SK-N-MC (cell line): ENCODE measurements at regions not wholly inside any gene's neighbourhood (a gene's known extent, or its start where the extent isn't known, plus 50 kb on each side); places are given as distances from the start of the nearest gene placed in this dataset.

ENCODE experiments used
- EZH2 ChIP-seq: fragments of 200-600 bp; sonication (generic); IDR thresholded peaks from one replicate; pipeline ENCODE4 v1.6.1; 2017; ENCODE audit warnings: antibody characterized with exemption
- POLR2AphosphoS5 ChIP-seq: IDR thresholded peaks from 2 replicates; pipeline ENCODE4 v1.6.1; 2012; ENCODE audit warnings: mild to moderate bottlenecking, low read depth, low read length, borderline replicate concordance

DNA sequence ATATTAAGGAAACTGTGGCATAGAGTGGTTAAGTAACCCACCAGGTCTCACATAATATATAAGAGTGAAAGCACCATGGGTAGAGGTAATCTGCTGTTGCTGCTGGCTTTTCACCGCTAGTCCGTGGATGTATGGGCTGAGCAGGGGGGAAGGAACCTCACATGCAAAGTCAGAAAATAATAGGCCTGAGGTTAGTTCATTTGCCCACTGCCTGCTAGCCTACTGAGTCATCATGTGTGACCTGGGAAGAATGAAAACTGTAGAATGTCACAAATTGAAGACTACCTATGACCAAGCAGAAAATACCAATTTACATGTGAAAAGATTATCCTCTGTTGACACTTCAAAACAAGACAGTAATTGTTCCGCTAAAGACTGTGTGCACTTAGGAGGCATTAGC, 560.1 kb upstream of the FAT3 start:
- TF ChIP-seq EZH2: no peak
- no peak for TF ChIP-seq POLR2AphosphoS5
